H9 (cell line): ENCODE measurements at regions not wholly inside any gene's neighbourhood (a gene's known extent, or its start where the extent isn't known, plus 50 kb on each side); places are given as distances from the start of the nearest gene placed in this dataset.

Experiments
- DNase-seq: peaks from one replicate; pipeline ENCODE4 v3.0.0-alpha.2; 2017
- H2AFZ ChIP-seq: one replicate; pipeline ENCODE4 v1.6.1; 2013; ENCODE audit warnings: mild to moderate bottlenecking, low read length, control low read depth, moderate library complexity
- H2AK5ac ChIP-seq: 2 replicates; pipeline ENCODE4 v1.6.1; 2013; ENCODE audit warnings: low read length, control low read depth, mixed read lengths; ENCODE audit not compliant: insufficient read length
- H2BK120ac ChIP-seq: one replicate; pipeline ENCODE4 v1.6.1; 2013; ENCODE audit warnings: low read depth, mild to moderate bottlenecking, low read length, control low read depth, inconsistent platforms; ENCODE audit not compliant: poor library complexity, severe bottlenecking
- H2BK12ac ChIP-seq: 2 replicates; pipeline ENCODE4 v1.6.1; 2013; ENCODE audit warnings: low read length, control low read depth, mixed read lengths, low read depth; ENCODE audit not compliant: insufficient read length
- H2BK15ac ChIP-seq: 2 replicates; pipeline ENCODE4 v1.6.1; 2013; ENCODE audit warnings: low read depth, low read length, control low read depth
- H2BK20ac ChIP-seq: one replicate; pipeline ENCODE4 v1.6.1; 2013; ENCODE audit warnings: low read depth, mild to moderate bottlenecking, low read length, control low read depth, inconsistent platforms; ENCODE audit not compliant: poor library complexity, severe bottlenecking
- H2BK5ac ChIP-seq: 2 replicates; pipeline ENCODE4 v1.6.1; 2013; ENCODE audit warnings: low read length, control low read depth, mixed read lengths; ENCODE audit not compliant: insufficient read length
- H3K14ac ChIP-seq: 2 replicates; pipeline ENCODE4 v1.6.1; 2013; ENCODE audit warnings: low read length, control low read depth; ENCODE audit not compliant: insufficient read depth
- H3K18ac ChIP-seq: 2 replicates; pipeline ENCODE4 v1.6.1; 2013; ENCODE audit warnings: low read depth, mild to moderate bottlenecking, mixed read lengths, low read length, control low read depth; ENCODE audit not compliant: insufficient read length
- H3K23ac ChIP-seq: 2 replicates; pipeline ENCODE4 v1.6.1; 2013; ENCODE audit warnings: low read length, control low read depth, mixed read lengths, low read depth; ENCODE audit not compliant: insufficient read length
- H3K23me2 ChIP-seq: 2 replicates; pipeline ENCODE4 v1.6.1; 2013; ENCODE audit warnings: low read depth, mild to moderate bottlenecking, mixed read lengths, low read length, control low read depth; ENCODE audit not compliant: insufficient read length, poor library complexity, severe bottlenecking
- H3K27ac ChIP-seq: 2 replicates; pipeline ENCODE4 v1.5.1; 2013; ENCODE audit warnings: low read length, control low read depth, mixed read lengths, low read depth; ENCODE audit not compliant: insufficient read length
- H3K27me3 ChIP-seq: 2 replicates; pipeline ENCODE4 v1.6.1; 2013; ENCODE audit warnings: low read length, control low read depth, inconsistent platforms; ENCODE audit not compliant: insufficient read depth
- H3K4ac ChIP-seq: 2 replicates; pipeline ENCODE4 v1.6.1; 2013; ENCODE audit warnings: low read depth, mild to moderate bottlenecking, control low read depth, inconsistent platforms, low read length, moderate library complexity
- H3K4me1 ChIP-seq: 2 replicates; pipeline ENCODE4 v1.6.1; 2013; ENCODE audit warnings: low read length, control low read depth, inconsistent platforms; ENCODE audit not compliant: insufficient read depth
- H3K4me2 ChIP-seq: 2 replicates; pipeline ENCODE4 v1.6.1; 2013; ENCODE audit warnings: low read length, control low read depth, mixed read lengths; ENCODE audit not compliant: insufficient read length, insufficient read depth
- H3K56ac ChIP-seq: 2 replicates; pipeline ENCODE4 v1.6.1; 2013; ENCODE audit warnings: low read depth, mild to moderate bottlenecking, mixed read lengths, low read length, control low read depth; ENCODE audit not compliant: insufficient read length
- H3K79me1 ChIP-seq: 2 replicates; pipeline ENCODE4 v1.6.1; 2013; ENCODE audit warnings: low read depth, mild to moderate bottlenecking, moderate library complexity, low read length, control low read depth, inconsistent platforms; ENCODE audit not compliant: insufficient read depth, poor library complexity, severe bottlenecking
- H3K79me2 ChIP-seq: 2 replicates; pipeline ENCODE4 v1.6.1; 2013; ENCODE audit warnings: low read length, control low read depth, inconsistent platforms; ENCODE audit not compliant: insufficient read depth
- H3K9ac ChIP-seq: 2 replicates; pipeline ENCODE4 v1.6.1; 2013; ENCODE audit warnings: low read length, control low read depth, mixed read lengths; ENCODE audit not compliant: insufficient read length; ENCODE audit errors: extremely low read depth
- H3K9me3 ChIP-seq: one replicate; pipeline ENCODE4 v1.6.1; 2013; ENCODE audit warnings: low read depth, low read length, inconsistent platforms; ENCODE audit not compliant: control insufficient read depth
- H3T11ph ChIP-seq: one replicate; pipeline ENCODE4 v1.6.1; 2013; ENCODE audit warnings: mild to moderate bottlenecking, low read length, control low read depth, inconsistent platforms
- H4K20me1 ChIP-seq: one replicate; pipeline ENCODE4 v1.6.1; 2013; ENCODE audit not compliant: control insufficient read depth, insufficient read length, insufficient read depth
- H4K5ac ChIP-seq: 2 replicates; pipeline ENCODE4 v1.6.1; 2013; ENCODE audit warnings: low read depth, mild to moderate bottlenecking, mixed read lengths, low read length, control low read depth; ENCODE audit not compliant: insufficient read length
- H4K8ac ChIP-seq: replicated peaks from 2 replicates; pipeline ENCODE4 v1.6.1; 2013; ENCODE audit warnings: low read length, control low read depth, mixed read lengths, low read depth; ENCODE audit not compliant: insufficient read length
- H4K91ac ChIP-seq: 2 replicates; pipeline ENCODE4 v1.6.1; 2013; ENCODE audit warnings: low read depth, mild to moderate bottlenecking, moderate library complexity, mixed read lengths, low read length, control low read depth; ENCODE audit not compliant: insufficient read length
- H3K27ac Mint-ChIP-seq, 3 experiments: 2 replicates in 2 of 3; 3 replicates in 1 of 3; pipeline ENCODE4 v1.8.0; 2020 to 2021; ENCODE audit warnings: mixed read lengths in 3 of 3, mild to moderate bottlenecking in 1 of 3, moderate library complexity in 1 of 3
- H3K27me3 Mint-ChIP-seq: 2 replicates; pipeline ENCODE4 v1.8.0; 2021; ENCODE audit warnings: low read depth, mild to moderate bottlenecking, moderate library complexity, mixed read lengths
- H3K36me3 Mint-ChIP-seq, 3 experiments: 2 replicates in 2 of 3; 3 replicates in 1 of 3; pipeline ENCODE4 v1.8.0; 2020 to 2021; ENCODE audit warnings: low read depth in 3 of 3, mixed read lengths in 3 of 3; ENCODE audit not compliant: insufficient read depth in 1 of 3
- H3K4me1 Mint-ChIP-seq, 2 experiments: 2 replicates each; pipeline ENCODE4 v1.8.0; 2020; ENCODE audit warnings: mixed read lengths in 2 of 2
- H3K4me3 Mint-ChIP-seq, 2 experiments: 2 replicates in 1 of 2; 3 replicates in 1 of 2; pipeline ENCODE4 v1.8.0; 2020 to 2021; ENCODE audit warnings: mild to moderate bottlenecking in 2 of 2, mixed read lengths in 2 of 2, moderate library complexity in 1 of 2
- H3K9me3 Mint-ChIP-seq, 2 experiments: 2 replicates in 1 of 2; 3 replicates in 1 of 2; pipeline ENCODE4 v1.8.0; 2020; ENCODE audit warnings: mild to moderate bottlenecking in 2 of 2, mixed read lengths in 2 of 2, moderate library complexity in 1 of 2
- CTCF ChIP-seq: fragments of 200-600 bp; sonication (generic); conservative IDR thresholded peaks from 3 replicates; pipeline ENCODE4 v1.8.0; 2021; ENCODE audit warnings: antibody characterized with exemption, mild to moderate bottlenecking
- WGBS: extraction: QIAGEN DNeasy Blood & Tissue Kit; methylation state at CpG from one replicate; pipeline ENCODE4 v1.1.7; 2013; ENCODE audit warnings: missing lambda C conversion rate, low lambda C conversion rate, mixed read lengths; ENCODE audit not compliant: insufficient read length; ENCODE audit errors: extremely low coverage; 5-methylcytosine and 5-hydroxymethylcytosine counted together

GRCh38 chr4:129929052-129929451, 833.1 kb downstream of the C4orf33 start:
- H4K5ac ChIP-seq: no peak overlapping the region
- H3T11ph ChIP-seq: no peak overlapping the region
- WGBS: no CpG with 5 or more reads among the region's 1 CpG
- no peak overlapping the region for H4K91ac ChIP-seq
- H3K9me3 ChIP-seq: no peaks in the 10 kb centered on the region
- Mint-ChIP-seq H3K9me3 (no peaks in the 10 kb centered on the region), H3K36me3 (peaks cover 0 to 9% (median 0%) of the 10 kb centered on the region in 3 experiments; a peak in 4 of 7 replicates), H3K27ac (no peak overlapping the region), H3K4me1 (peaks cover 11 to 12% of the 10 kb centered on the region in 2 experiments), H3K4me3 (no peak overlapping the region), H3K27me3 (no peaks in the 10 kb centered on the region)
- no peaks in the 10 kb centered on the region for H3K23me2 ChIP-seq
- no peak overlapping the region for H3K4ac ChIP-seq
- no peak overlapping the region for H2BK20ac ChIP-seq
- no peaks in the 10 kb centered on the region for H3K79me2 ChIP-seq
- no peak overlapping the region for H3K18ac ChIP-seq
- no peak overlapping the region for H2BK15ac ChIP-seq
- peak; percentile 79 for TF ChIP-seq CTCF
- H2BK120ac ChIP-seq: no peak overlapping the region
- H4K8ac ChIP-seq: no peak overlapping the region
- H3K9ac ChIP-seq: no peak overlapping the region
- H2BK12ac ChIP-seq: no peak overlapping the region
- H3K56ac ChIP-seq: no peak overlapping the region
- no peak overlapping the region for H3K14ac ChIP-seq
- H2AK5ac ChIP-seq: no peak overlapping the region
- no peak overlapping the region for H3K27ac ChIP-seq
- H2BK5ac ChIP-seq: no peak overlapping the region
- no peak overlapping the region for H3K4me2 ChIP-seq
- peaks cover 3% of the 10 kb centered on the region; the same call in 1 of the 2 replicates for H3K4me1 ChIP-seq
- no peaks in the 10 kb centered on the region for H4K20me1 ChIP-seq
- no peak for DNase-seq
- H3K27me3 ChIP-seq: no peaks in the 10 kb centered on the region
- no peak overlapping the region for H3K23ac ChIP-seq
- no peaks in the 10 kb centered on the region for H3K79me1 ChIP-seq
- no peak overlapping the region for H2AFZ ChIP-seq
